Uterus (tissue), 3 donors: ENCODE measurements at regions not wholly inside any gene's neighbourhood (a gene's known extent, or its start where the extent isn't known, plus 50 kb on each side); places are given as distances from the start of the nearest gene placed in this dataset.

Experiments
- DNase-seq, 2 donors: peaks; one replicate each; pipeline ENCODE4 v3.0.0-alpha.2; 2019 to 2020
- H3K27ac ChIP-seq, 2 donors: fragments of 200-600 bp; sonication (generic); 1 replicate in 1 of 2; 2 replicates in 1 of 2; pipeline ENCODE4 v1.5.1; 2016 to 2018
- H3K27me3 ChIP-seq, 2 donors: fragments of 200-600 bp; sonication (generic); one replicate each; pipeline ENCODE4 v1.5.1; 2018 to 2019; ENCODE audit warnings: control low read depth in 1 of 2
- H3K36me3 ChIP-seq, 2 donors: fragments of 200-600 bp; sonication (generic); one replicate each; pipeline ENCODE4 v1.5.1; 2019; ENCODE audit warnings: control low read depth in 1 of 2
- H3K4me1 ChIP-seq, 2 donors: fragments of 200-600 bp; sonication (generic); one replicate each; pipeline ENCODE4 v1.5.1; 2018 to 2019; ENCODE audit warnings: control low read depth in 1 of 2
- H3K4me3 ChIP-seq, 2 donors: fragments of 200-600 bp; sonication (generic); 1 replicate in 1 of 2; 2 replicates in 1 of 2; pipeline ENCODE4 v1.5.1; 2018 to 2019; ENCODE audit warnings: mild to moderate bottlenecking in 1 of 2
- H3K9me3 ChIP-seq, 2 donors: fragments of 200-600 bp; sonication (generic); one replicate each; pipeline ENCODE4 v1.5.1; 2019; ENCODE audit warnings: control low read depth in 1 of 2
- POLR2A ChIP-seq, 2 donors: fragments of 450-650 bp; IDR thresholded peaks; one replicate each; pipeline ENCODE4 v1.6.1; 2016; ENCODE audit warnings: antibody characterized with exemption in 2 of 2, mild to moderate bottlenecking in 1 of 2, moderate library complexity in 1 of 2
- intact Hi-C: fragments of 100-400 bp; cut with DNase I; formaldehyde crosslinking; loops from one replicate; pipeline ENCODE4 v1.15.1; 2023; ENCODE audit warnings: low total_unique reads
- TF ChIP-seq, protein P1 (sequence below), 4 experiments: fragments of 200-600 bp in 2 of 4; fragments of 450-650 bp in 2 of 4; sonication (generic) in 2 of 4; IDR thresholded peaks; one replicate each; pipeline ENCODE4 v1.5.1; 2016 to 2019; ENCODE audit warnings: antibody characterized with exemption in 4 of 4, mild to moderate bottlenecking in 2 of 4, moderate library complexity in 1 of 4
- donor health status: DM: yes; HTN: yes; CAD: no.

DNA sequence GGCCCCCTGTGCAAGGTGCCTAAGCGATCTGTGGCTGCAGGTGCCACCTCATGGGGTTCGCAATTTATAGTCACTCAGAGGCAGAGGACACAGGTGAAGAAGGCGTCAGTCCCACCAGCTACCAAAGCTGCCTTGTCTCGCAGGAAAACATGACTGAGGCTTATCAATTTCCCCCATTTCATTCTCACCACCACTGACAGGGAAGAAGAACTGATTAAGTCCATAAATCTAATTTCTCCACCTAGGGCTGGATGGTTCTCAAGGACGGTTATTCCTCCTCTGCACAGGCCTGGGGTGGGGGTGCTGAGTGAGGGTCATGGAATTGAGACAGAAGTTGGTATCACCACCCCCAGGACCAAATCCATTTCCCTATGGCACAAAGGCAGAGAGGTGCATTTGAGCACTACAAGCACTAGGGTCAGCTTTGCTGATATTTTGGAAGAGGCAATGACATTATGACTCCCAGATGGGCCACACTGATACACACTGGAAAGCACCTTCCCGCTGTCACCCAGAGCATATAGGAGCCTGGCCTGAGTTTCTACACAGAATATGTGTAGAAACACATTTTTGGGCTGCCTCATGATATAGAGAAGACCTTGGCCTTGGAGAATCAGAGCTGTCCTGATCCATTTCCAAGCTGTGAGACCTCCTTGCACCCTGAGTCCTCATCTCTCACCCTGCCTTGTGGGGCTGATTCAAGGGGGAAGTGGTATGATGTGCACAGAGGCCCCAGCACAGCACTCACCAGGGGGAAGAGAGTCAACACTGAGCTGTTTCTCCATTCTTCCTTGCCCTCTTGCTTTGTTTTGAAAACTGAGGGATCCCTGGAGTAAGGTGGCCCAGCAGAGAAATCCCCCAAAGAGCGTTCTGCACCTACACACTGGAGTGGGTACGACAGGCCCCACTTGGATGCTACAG lies 59.4 kb downstream of the PITPNM2 start:
- H3K27me3 ChIP-seq = no peaks in the 10 kb centered on the region
- no peak for DNase-seq
- intact Hi-C loops = no loop called here
- H3K4me1 ChIP-seq = peaks cover 5 to 19% of the 10 kb centered on the region in 2 donors
- no peaks in the 10 kb centered on the region for H3K9me3 ChIP-seq
- no peak overlapping the region for H3K4me3 ChIP-seq
- no peak overlapping the region for H3K27ac ChIP-seq
- no peaks in the 10 kb centered on the region for H3K36me3 ChIP-seq
- TF ChIP-seq POLR2A (IDR thresholded peaks at IDR 0.05) = no peak
- TF ChIP-seq, protein P1, sequence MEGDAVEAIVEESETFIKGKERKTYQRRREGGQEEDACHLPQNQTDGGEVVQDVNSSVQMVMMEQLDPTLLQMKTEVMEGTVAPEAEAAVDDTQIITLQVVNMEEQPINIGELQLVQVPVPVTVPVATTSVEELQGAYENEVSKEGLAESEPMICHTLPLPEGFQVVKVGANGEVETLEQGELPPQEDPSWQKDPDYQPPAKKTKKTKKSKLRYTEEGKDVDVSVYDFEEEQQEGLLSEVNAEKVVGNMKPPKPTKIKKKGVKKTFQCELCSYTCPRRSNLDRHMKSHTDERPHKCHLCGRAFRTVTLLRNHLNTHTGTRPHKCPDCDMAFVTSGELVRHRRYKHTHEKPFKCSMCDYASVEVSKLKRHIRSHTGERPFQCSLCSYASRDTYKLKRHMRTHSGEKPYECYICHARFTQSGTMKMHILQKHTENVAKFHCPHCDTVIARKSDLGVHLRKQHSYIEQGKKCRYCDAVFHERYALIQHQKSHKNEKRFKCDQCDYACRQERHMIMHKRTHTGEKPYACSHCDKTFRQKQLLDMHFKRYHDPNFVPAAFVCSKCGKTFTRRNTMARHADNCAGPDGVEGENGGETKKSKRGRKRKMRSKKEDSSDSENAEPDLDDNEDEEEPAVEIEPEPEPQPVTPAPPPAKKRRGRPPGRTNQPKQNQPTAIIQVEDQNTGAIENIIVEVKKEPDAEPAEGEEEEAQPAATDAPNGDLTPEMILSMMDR (IDR thresholded peaks at IDR 0.05) = no peak

DNA sequence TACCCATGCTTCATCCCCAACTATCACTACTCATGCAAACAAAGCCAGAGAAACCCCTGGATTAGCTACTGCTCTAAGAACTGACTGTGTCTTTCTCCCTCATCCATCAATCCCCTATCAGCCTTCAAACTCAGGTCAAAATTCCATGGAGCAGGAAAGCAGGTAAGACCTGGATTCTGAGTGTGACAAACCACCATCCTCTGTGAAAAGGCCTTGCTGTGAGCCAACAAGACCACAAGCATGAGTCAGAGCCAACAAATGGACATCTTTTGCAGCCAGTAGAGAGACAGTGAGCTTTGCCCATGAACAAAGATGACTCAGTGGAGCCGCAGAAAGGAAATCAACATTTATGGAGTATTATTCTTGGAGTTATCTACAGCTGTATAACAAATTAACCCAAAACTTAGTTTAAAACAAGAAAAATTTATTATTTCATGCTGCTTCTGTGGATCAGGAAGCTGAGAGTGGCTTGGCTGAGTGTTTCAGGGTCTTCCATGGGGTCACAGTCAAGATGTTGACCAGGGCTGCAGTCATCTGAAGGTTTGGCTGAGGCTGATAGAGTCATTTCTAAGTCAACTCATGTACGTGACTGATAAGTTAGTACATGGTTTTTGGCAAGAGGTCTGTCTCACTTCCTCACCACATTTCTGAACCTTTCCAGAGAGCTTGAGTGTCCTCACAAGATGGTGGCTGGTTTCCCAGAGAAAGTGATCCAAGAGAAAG lies 61.1 kb downstream of the PITPNM2 start:
- peaks cover 0 to 11% of the 10 kb centered on the region in 2 donors for H3K4me1 ChIP-seq
- intact Hi-C loops = no loop called here
- DNase-seq = no peak
- no peak overlapping the region for H3K27ac ChIP-seq
- H3K9me3 ChIP-seq = no peaks in the 10 kb centered on the region
- TF ChIP-seq, protein P1 (IDR thresholded peaks at IDR 0.05) = no peak
- no peak for TF ChIP-seq POLR2A (IDR thresholded peaks at IDR 0.05)
- no peak overlapping the region for H3K4me3 ChIP-seq
- no peaks in the 10 kb centered on the region for H3K27me3 ChIP-seq
- H3K36me3 ChIP-seq = no peaks in the 10 kb centered on the region

DNA sequence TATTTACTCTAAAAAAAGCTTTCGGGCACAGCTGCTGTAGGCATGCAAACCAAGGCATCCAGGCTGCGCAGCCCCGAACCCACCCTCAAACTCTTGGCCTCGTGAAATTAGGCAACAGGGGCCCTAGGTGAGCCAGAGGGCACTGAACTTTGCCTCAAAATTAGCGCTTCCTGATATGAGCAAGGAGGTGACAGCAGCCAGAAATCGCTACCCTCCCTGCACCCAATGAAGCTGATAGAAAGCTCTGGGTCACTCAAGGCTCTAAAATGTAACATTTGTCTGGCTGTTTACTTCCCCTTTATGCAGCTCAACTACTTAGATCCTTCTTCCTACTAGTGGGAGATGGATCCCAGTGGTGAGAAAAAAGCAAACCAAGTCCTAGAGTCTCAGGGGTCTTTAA lies 61.8 kb downstream of the PITPNM2 start:
- DNase-seq = no peak
- H3K4me3 ChIP-seq = no peak overlapping the region
- no peaks in the 10 kb centered on the region for H3K36me3 ChIP-seq
- no peaks in the 10 kb centered on the region for H3K27me3 ChIP-seq
- intact Hi-C loops = no loop called here
- H3K27ac ChIP-seq = no peak overlapping the region
- peaks cover 0 to 6% of the 10 kb centered on the region in 2 donors for H3K4me1 ChIP-seq
- no peak for TF ChIP-seq POLR2A (IDR thresholded peaks at IDR 0.05)
- TF ChIP-seq, protein P1 (IDR thresholded peaks at IDR 0.05) = no peak
- no peaks in the 10 kb centered on the region for H3K9me3 ChIP-seq

DNA sequence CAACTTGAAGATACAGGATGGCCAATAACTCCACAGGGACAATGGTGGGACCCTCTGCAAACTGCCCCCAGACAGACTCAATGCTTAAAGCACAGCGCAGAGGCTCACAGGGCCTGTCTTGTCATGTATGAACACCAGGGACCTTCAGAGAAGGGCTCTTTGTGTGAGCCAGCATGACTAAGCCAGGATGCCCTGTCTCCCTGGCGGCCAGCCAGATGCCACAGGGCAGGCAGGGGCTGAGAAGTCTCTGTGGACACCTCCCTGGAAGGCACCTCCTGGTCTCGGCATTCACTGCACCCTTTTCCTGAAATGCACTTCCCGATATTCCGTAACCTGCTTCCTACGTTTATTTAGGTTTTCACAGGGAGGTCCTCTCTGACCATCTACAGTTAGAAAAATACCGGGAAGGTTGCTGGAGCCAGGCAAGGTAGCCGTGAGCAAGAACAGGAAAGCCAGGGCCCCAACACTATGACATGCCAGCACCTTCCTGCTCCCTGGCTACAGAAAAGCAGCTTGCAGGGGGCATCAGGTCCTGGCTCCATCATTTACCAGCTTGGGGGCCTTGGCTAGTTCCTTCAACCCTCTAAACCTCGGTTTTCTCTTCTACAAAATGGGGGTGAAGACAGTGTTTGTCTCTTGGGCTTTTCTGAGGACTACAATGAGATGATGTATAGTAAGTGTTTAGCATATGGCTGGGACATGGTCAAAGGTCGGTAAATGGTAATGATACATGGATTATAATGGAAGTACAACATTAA lies 65.0 kb downstream of the PITPNM2 start:
- Histone ChIP-seq H3K4me1 (no peaks in the 10 kb centered on the region), H3K36me3 (no peaks in the 10 kb centered on the region), H3K27me3 (no peaks in the 10 kb centered on the region), H3K27ac (no peak overlapping the region), H3K4me3 (no peak overlapping the region), H3K9me3 (no peaks in the 10 kb centered on the region)
- DNase-seq = peak in 1 of 2 donors; percentile 47
- no peak for TF ChIP-seq POLR2A (IDR thresholded peaks at IDR 0.05)
- TF ChIP-seq, protein P1 (IDR thresholded peaks at IDR 0.05) = no peak
- intact Hi-C loops = no loop called here
